A673 (cell line): ENCODE measurements at regions not wholly inside any gene's neighbourhood (a gene's known extent, or its start where the extent isn't known, plus 50 kb on each side); places are given as distances from the start of the nearest gene placed in this dataset.
"Not testable (repeated sequence)": the region's sequence is repeated elsewhere in the genome, so short reads cannot be mapped to it uniquely, and the experiment has no call there.

Source experiments
- BruUV-seq: library from RNA; stranded (reverse); fragments of 400-500 nt; replicated peaks from 2 replicates; lab custom pipeline; 2021; lab: Mats Ljungman, UMichigan
- CTCF ChIA-PET: fragments of 300-600 bp; sonication (Branson Sonifier 250); formaldehyde crosslinking; loops from one replicate; lab custom pipeline; 2022; ENCODE audit warnings: antibody characterized with exemption; lab: Charles Lee
- POLR2A ChIA-PET: fragments of 300-600 bp; sonication (Branson Sonifier 250); formaldehyde crosslinking; loops from one replicate; lab custom pipeline; 2022; ENCODE audit warnings: antibody characterized with exemption; ENCODE audit not compliant: low non-redundant PET; lab: Charles Lee
- DNase-seq: peaks from one replicate; pipeline ENCODE4 v3.0.0-alpha.2; 2015; ENCODE audit warnings: low spot score
- H3K27ac ChIP-seq: fragments of 200-600 bp; sonication (generic); 2 replicates; pipeline ENCODE4 v1.5.1; 2016; ENCODE audit warnings: mixed run types, low read depth, mild to moderate bottlenecking, mixed read lengths, antibody characterized with exemption, low read length; ENCODE audit not compliant: poor library complexity, severe bottlenecking
- H3K27me3 ChIP-seq: fragments of 200-600 bp; sonication (generic); replicated peaks from 2 replicates; pipeline ENCODE4 v1.6.1; 2017; ENCODE audit warnings: mixed run types, low read depth, mild to moderate bottlenecking, mixed read lengths, antibody characterized with exemption, low read length; ENCODE audit not compliant: insufficient read depth, poor library complexity
- H3K36me3 ChIP-seq: fragments of 200-600 bp; sonication (generic); 2 replicates; pipeline ENCODE4 v1.6.1; 2016; ENCODE audit warnings: mixed run types, mild to moderate bottlenecking, mixed read lengths, antibody characterized with exemption, low read length; ENCODE audit not compliant: insufficient read depth, poor library complexity, severe bottlenecking
- H3K4me1 ChIP-seq: fragments of 200-600 bp; sonication (generic); 2 replicates; pipeline ENCODE4 v1.6.1; 2017; ENCODE audit warnings: mixed run types, mild to moderate bottlenecking, mixed read lengths, antibody characterized with exemption, low read length; ENCODE audit not compliant: insufficient read depth, poor library complexity, severe bottlenecking
- H3K4me3 ChIP-seq: fragments of 200-600 bp; sonication (generic); 2 replicates; pipeline ENCODE4 v1.5.1; 2016; ENCODE audit warnings: low read depth, mixed run types, mild to moderate bottlenecking, mixed read lengths, low read length; ENCODE audit not compliant: poor library complexity, severe bottlenecking
- H3K9me3 ChIP-seq: fragments of 200-600 bp; sonication (generic); 2 replicates; pipeline ENCODE4 v1.6.1; 2016; ENCODE audit warnings: mixed run types, low read depth, mild to moderate bottlenecking, mixed read lengths, antibody characterized with exemption, low read length; ENCODE audit not compliant: poor library complexity, severe bottlenecking
- EZH2 ChIP-seq: fragments of 200-600 bp; sonication (generic); IDR thresholded peaks from 2 replicates; pipeline ENCODE4 v1.6.1; 2017; ENCODE audit warnings: borderline replicate concordance, low read depth, mild to moderate bottlenecking, mixed read lengths, antibody characterized with exemption, low read length; ENCODE audit not compliant: poor library complexity, severe bottlenecking
- intact Hi-C: fragments of 100-400 bp; cut with micrococcal nuclease; formaldehyde crosslinking; loops from one replicate; pipeline ENCODE4 v1.10.0; 2022; ENCODE audit not compliant: unreplicated experiment
- TF ChIP-seq, protein P1 (sequence below): fragments of 300-800, 200-600 bp; sonication (generic); conservative IDR thresholded peaks from 2 replicates; pipeline ENCODE4 v1.5.1; 2017; ENCODE audit warnings: low read depth, mild to moderate bottlenecking, antibody characterized with exemption, low read length, moderate library complexity, mixed read lengths

DNA sequence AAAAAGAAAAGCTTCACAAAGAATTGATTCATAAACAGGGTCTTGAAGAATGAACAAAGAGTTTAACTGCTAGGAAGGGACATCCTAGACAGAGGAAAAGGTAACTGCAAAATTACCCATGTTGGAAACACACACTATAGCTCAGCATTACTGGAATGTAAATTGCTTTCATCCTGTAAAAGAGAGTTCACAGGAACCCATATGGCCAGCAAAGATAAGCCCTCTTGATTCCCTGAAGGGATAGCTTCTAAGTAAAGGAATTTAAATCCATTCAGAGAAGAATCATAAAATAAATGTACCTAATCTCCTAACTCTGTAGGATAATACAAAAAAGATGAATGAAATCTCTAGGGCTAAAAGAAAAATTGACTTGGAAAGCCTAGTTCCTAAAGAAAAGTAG lies 107.1 kb upstream of the INTU start:
- ChIA-PET POLR2A (interaction anchor here (0.6 kb wide), 1 partner anchor 1698 kb away, joined by 3 read pairs; no protein-coding TSS in a partner anchor), CTCF (no interaction called here)
- BruUV-seq = no TSS peak
- intact Hi-C loops = no loop called here
- Histone ChIP-seq H3K4me3 (no peak overlapping the region), H3K9me3 (no peaks in the 10 kb centered on the region), H3K27me3 (no peaks in the 10 kb centered on the region), H3K36me3 (no peaks in the 10 kb centered on the region), H3K4me1 (no peaks in the 10 kb centered on the region), H3K27ac (no peak overlapping the region)
- no peak for DNase-seq
- no peak for TF ChIP-seq EZH2
- TF ChIP-seq, protein P1, sequence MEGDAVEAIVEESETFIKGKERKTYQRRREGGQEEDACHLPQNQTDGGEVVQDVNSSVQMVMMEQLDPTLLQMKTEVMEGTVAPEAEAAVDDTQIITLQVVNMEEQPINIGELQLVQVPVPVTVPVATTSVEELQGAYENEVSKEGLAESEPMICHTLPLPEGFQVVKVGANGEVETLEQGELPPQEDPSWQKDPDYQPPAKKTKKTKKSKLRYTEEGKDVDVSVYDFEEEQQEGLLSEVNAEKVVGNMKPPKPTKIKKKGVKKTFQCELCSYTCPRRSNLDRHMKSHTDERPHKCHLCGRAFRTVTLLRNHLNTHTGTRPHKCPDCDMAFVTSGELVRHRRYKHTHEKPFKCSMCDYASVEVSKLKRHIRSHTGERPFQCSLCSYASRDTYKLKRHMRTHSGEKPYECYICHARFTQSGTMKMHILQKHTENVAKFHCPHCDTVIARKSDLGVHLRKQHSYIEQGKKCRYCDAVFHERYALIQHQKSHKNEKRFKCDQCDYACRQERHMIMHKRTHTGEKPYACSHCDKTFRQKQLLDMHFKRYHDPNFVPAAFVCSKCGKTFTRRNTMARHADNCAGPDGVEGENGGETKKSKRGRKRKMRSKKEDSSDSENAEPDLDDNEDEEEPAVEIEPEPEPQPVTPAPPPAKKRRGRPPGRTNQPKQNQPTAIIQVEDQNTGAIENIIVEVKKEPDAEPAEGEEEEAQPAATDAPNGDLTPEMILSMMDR = no peak

DNA sequence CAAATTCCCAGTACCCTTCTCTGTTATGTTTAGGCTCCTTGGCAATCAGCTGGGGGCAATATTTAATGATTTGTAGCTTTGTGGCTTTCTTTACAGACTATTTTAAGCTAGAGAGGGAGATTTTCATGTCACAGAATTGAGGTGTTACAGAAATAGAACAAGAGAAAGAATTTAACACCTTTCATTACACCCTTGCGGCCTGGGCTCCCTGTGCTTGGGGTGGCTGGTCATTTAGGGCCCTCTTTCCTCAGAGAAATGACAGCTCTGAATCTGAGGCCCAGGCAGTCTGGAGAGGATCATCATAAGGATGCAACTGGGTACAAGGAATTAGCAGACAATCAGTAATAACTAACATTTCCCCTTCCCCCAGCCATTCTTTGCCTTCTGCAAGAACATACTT lies 104.5 kb upstream of the INTU start:
- TF ChIP-seq EZH2 = no peak
- TF ChIP-seq, protein P1 = no peak
- Histone ChIP-seq H3K4me3 (no peak overlapping the region), H3K27ac (no peak overlapping the region), H3K4me1 (no peaks in the 10 kb centered on the region), H3K36me3 (no peaks in the 10 kb centered on the region), H3K9me3 (no peaks in the 10 kb centered on the region), H3K27me3 (no peaks in the 10 kb centered on the region)
- BruUV-seq = no TSS peak
- intact Hi-C loops = no loop called here
- POLR2A ChIA-PET = no interaction called here
- CTCF ChIA-PET = no interaction called here
- no peak for DNase-seq

DNA sequence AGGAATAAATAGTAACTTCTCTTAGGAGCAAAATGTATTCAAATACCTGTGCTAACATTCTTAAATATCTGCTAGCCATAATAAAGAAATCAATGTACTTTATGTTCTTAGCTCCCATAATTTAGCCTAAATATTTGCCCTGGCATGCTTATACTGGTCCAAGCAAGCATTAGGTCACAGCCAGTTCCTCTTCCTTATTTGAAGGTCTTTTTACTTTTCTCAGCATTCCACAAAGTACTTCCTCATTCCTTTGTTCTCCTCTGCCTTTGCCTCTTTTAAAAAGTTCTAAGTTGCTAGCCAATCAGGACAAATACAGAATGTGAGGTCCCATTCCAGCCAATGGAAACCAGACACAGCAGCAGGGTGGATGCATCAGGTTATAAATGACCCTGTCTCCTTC lies 102.9 kb upstream of the INTU start:
- H3K36me3 ChIP-seq, H3K27ac ChIP-seq, H3K4me1 ChIP-seq, H3K27me3 ChIP-seq, H3K4me3 ChIP-seq, CTCF ChIA-PET, intact Hi-C loops, BruUV-seq, H3K9me3 ChIP-seq, POLR2A ChIA-PET, DNase-seq: not testable (repeated sequence)

DNA sequence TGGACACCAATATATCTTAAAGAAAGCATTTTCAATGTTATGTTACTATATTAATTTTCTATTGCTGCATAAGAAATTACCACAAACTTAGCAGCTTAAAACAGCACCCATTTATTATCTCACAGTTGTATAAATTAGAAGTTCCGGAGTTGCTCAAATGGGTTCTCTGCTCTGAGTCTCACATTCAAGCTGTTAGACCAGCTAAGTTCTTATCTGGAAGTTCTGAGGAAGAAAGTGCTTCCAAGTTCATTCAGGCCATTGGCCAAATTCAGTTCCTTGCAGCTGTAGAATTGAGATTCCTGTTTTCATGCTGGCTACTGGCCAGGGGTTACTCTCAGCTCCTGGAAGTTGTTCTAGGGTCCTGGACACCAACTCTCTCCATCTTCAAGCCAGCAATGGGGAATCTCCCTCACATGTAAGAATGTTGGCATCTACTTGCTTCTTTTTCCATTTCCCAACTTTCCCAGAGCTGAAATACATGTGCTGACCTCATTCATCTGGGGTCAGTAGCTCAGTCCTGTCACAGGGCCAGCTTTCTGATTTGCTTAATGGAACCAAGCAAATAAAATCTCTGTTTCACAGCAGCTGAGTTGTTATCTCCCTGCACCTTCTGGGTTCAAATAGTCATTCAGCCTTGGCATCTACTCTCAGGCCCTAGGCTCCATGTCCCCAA lies 99.6 kb upstream of the INTU start:
- no peak for DNase-seq
- no TSS peak for BruUV-seq
- Histone ChIP-seq H3K27ac (no peak overlapping the region), H3K4me3 (no peak overlapping the region), H3K36me3 (no peaks in the 10 kb centered on the region), H3K4me1 (no peaks in the 10 kb centered on the region), H3K9me3 (no peaks in the 10 kb centered on the region), H3K27me3 (no peaks in the 10 kb centered on the region)
- intact Hi-C loops = no loop called here
- ChIA-PET CTCF (no interaction called here), POLR2A (no interaction called here)
- no peak for TF ChIP-seq EZH2
- TF ChIP-seq, protein P1 = no peak
